Brain microvascular endothelial cell (primary cell): ENCODE measurements at regions not wholly inside any gene's neighbourhood (a gene's known extent, or its start where the extent isn't known, plus 50 kb on each side); places are given as distances from the start of the nearest gene placed in this dataset.

Source experiments
- DNase-seq: peaks from one replicate; pipeline ENCODE4 v3.0.0-alpha.2; 2020
- H3K27ac ChIP-seq: fragments of 250-450 bp; sonication (Bioruptor Pico); 2 replicates; pipeline ENCODE4 v1.5.1; 2020; ENCODE audit warnings: mild to moderate bottlenecking, moderate library complexity
- H3K27me3 ChIP-seq: fragments of 250-450 bp; sonication (Bioruptor Pico); replicated peaks from 2 replicates; pipeline ENCODE4 v1.5.1; 2020; ENCODE audit warnings: mild to moderate bottlenecking
- H3K36me3 ChIP-seq: fragments of 250-450 bp; sonication (Bioruptor Pico); replicated peaks from 2 replicates; pipeline ENCODE4 v1.5.1; 2020; ENCODE audit warnings: mild to moderate bottlenecking
- H3K4me3 ChIP-seq: 2 replicates; pipeline ENCODE4 v1.5.1; 2011; ENCODE audit warnings: low read depth, mild to moderate bottlenecking, control low read depth, low read length, moderate library complexity
- CTCF ChIP-seq: IDR thresholded peaks from 2 replicates; pipeline ENCODE4 v1.5.1; 2011; ENCODE audit warnings: low read depth, mild to moderate bottlenecking, moderate library complexity, low read length, control low read depth, inconsistent platforms; ENCODE audit errors: missing control alignments
- in situ Hi-C: cut with HindIII; loops from 2 replicates; pipeline ENCODE4 v1.10.0; 2017; ENCODE audit warnings: low sequenced_read_pairs, low pct_ligation_motif_present

DNA sequence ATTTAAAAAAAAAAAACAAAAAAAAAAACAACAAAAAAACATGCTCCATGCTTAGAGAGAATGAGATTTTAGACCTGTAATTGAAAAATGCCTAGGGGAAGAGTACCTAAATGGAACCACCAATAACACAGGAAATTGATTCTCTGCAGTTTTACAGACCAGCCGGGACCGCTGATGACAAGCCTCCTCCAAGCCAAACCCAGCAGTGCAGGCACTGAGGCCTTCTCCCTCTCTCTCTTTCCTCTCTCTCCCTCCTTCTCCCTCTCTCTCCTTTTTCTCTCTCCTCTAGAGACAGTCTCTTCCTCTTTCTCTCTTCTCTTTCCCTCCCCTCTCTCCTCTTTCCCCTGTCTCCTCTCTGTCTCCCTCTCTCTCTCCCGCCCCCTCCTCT lies 228.8 kb upstream of the COPS8 start:
- Histone ChIP-seq H3K4me3 (no peak overlapping the region), H3K27me3 (no peaks in the 10 kb centered on the region), H3K36me3 (no peaks in the 10 kb centered on the region), H3K27ac (no peak overlapping the region)
- TF ChIP-seq CTCF = no peak
- DNase-seq = no peak
- in situ Hi-C loops = no loop called here

- DNase-seq = no peak
- no peaks in the 10 kb centered on the region for H3K27me3 ChIP-seq
- H3K36me3 ChIP-seq = no peaks in the 10 kb centered on the region
- H3K27ac ChIP-seq = no peak overlapping the region
- TF ChIP-seq CTCF = no peak
- in situ Hi-C loops = no loop called here
- no peak overlapping the region for H3K4me3 ChIP-seq
These were observed 228.4 kb upstream of the COPS8 start for GRCh38 chr2:236857246-236857645.

GRCh38 chr2:236857781-236858180 lies 227.9 kb upstream of the COPS8 start:
- H3K4me3 ChIP-seq = no peak overlapping the region
- TF ChIP-seq CTCF = no peak
- in situ Hi-C loops = no loop called here
- H3K36me3 ChIP-seq = no peaks in the 10 kb centered on the region
- H3K27me3 ChIP-seq = no peaks in the 10 kb centered on the region
- DNase-seq = no peak
- no peak overlapping the region for H3K27ac ChIP-seq

DNA sequence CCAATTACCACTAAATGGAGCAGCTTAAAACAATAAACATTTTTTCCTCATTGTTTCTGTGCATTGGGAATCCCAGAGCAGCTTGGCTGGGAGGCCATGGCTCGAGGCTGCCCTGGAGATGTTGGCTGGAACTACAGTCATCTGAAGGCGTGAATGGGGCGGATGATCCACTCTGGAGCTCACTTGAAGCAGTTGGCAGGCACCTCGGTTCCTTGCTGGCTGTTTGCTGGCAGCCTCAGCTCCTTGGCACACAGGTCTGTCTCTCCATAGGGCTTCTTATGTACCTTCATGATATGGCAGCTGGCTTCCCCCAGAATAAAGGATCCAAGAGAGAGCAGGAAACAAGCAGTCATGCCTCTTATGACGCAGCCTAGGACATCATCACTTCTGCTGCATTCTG lies 227.0 kb upstream of the COPS8 start:
- H3K4me3 ChIP-seq = no peak overlapping the region
- H3K36me3 ChIP-seq = no peaks in the 10 kb centered on the region
- in situ Hi-C loops = no loop called here
- H3K27me3 ChIP-seq = no peaks in the 10 kb centered on the region
- H3K27ac ChIP-seq = no peak overlapping the region
- no peak for TF ChIP-seq CTCF
- no peak for DNase-seq

- in situ Hi-C loops = no loop called here
- no peaks in the 10 kb centered on the region for H3K36me3 ChIP-seq
- H3K27me3 ChIP-seq = no peaks in the 10 kb centered on the region
- no peak for DNase-seq
- TF ChIP-seq CTCF = no peak
- H3K4me3 ChIP-seq = no peak overlapping the region
- H3K27ac ChIP-seq = no peak overlapping the region
These were observed 225.8 kb upstream of the COPS8 start for GRCh38 chr2:236859908-236860307.

- TF ChIP-seq CTCF = no peak
- Histone ChIP-seq H3K27me3 (no peaks in the 10 kb centered on the region), H3K36me3 (no peaks in the 10 kb centered on the region), H3K4me3 (no peak overlapping the region), H3K27ac (no peak overlapping the region)
- in situ Hi-C loops = no loop called here
- DNase-seq = no peak
These were observed 224.4 kb upstream of the COPS8 start for GRCh38 chr2:236861196-236861875.
